Fibroblast of lung (primary cell): ENCODE measurements at regions not wholly inside any gene's neighbourhood (a gene's known extent, or its start where the extent isn't known, plus 50 kb on each side); places are given as distances from the start of the nearest gene placed in this dataset.

Source experiments
- DNase-seq, 2 donors: peaks; one replicate each; pipeline versions ENCODE4 v3.0.0 to v3.0.0-alpha.2; 2010; ENCODE audit warnings: low read depth in 2 of 2
- H2AFZ ChIP-seq: 2 replicates; pipeline ENCODE4 v1.5.1; 2012; ENCODE audit warnings: low read length, control low read depth, inconsistent platforms
- H3K27ac ChIP-seq: 2 replicates; pipeline ENCODE4 v1.5.1; 2011; ENCODE audit warnings: low read length, control low read depth; ENCODE audit not compliant: insufficient read depth
- H3K27me3 ChIP-seq: 2 replicates; pipeline ENCODE4 v1.5.1; 2011; ENCODE audit warnings: mild to moderate bottlenecking, low read length; ENCODE audit not compliant: control insufficient read depth, insufficient read depth
- H3K36me3 ChIP-seq: 2 replicates; pipeline ENCODE4 v1.5.1; 2011; ENCODE audit warnings: low read length; ENCODE audit not compliant: control insufficient read depth, insufficient read depth
- H3K4me1 ChIP-seq: 2 replicates; pipeline ENCODE4 v1.5.1; 2011; ENCODE audit warnings: low read length; ENCODE audit not compliant: control insufficient read depth, insufficient read depth; ENCODE audit errors: extremely low read depth
- H3K4me2 ChIP-seq: 2 replicates; pipeline ENCODE4 v1.5.1; 2011; ENCODE audit warnings: low read length, control low read depth; ENCODE audit not compliant: insufficient read depth; ENCODE audit errors: extremely low read depth
- H3K4me3 ChIP-seq, 4 experiments: fragments of 200-600 bp in 1 of 4; sonication (generic) in 1 of 4; replicated peaks in 1 of 4; 2 replicates each; pipeline ENCODE4 v1.5.1; 2011 to 2016; ENCODE audit warnings: low read length in 4 of 4, low read depth in 3 of 4, mild to moderate bottlenecking in 3 of 4, control low read depth in 2 of 4, inconsistent platforms in 1 of 4, mixed read lengths in 1 of 4; ENCODE audit not compliant: insufficient read depth in 1 of 4; ENCODE audit errors: control extremely low read depth in 1 of 4
- H3K79me2 ChIP-seq: 2 replicates; pipeline ENCODE4 v1.5.1; 2012; ENCODE audit warnings: mild to moderate bottlenecking, low read length, inconsistent platforms; ENCODE audit not compliant: control insufficient read depth, insufficient read depth
- H3K9ac ChIP-seq: 2 replicates; pipeline ENCODE4 v1.5.1; 2011; ENCODE audit warnings: mild to moderate bottlenecking, low read length, control low read depth; ENCODE audit not compliant: insufficient read depth
- H3K9me3 ChIP-seq: 2 replicates; pipeline ENCODE4 v1.5.1; 2012; ENCODE audit warnings: low read depth, low read length; ENCODE audit not compliant: control insufficient read depth, insufficient read depth
- H4K20me1 ChIP-seq: 2 replicates; pipeline ENCODE4 v1.5.1; 2011; ENCODE audit warnings: low read length; ENCODE audit not compliant: control insufficient read depth, insufficient read depth; ENCODE audit errors: extremely low read depth
- CTCF ChIP-seq, 2 donors: IDR thresholded peaks in 1 of 2; conservative IDR thresholded peaks in 1 of 2; 1 replicate in 1 of 2; 2 replicates in 1 of 2; pipeline ENCODE4 v1.5.1; 2011 to 2012; ENCODE audit warnings: low read length in 2 of 2, control low read depth in 1 of 2, inconsistent platforms in 1 of 2, low read depth in 1 of 2, mild to moderate bottlenecking in 1 of 2
- EZH2 ChIP-seq: IDR thresholded peaks from 2 replicates; pipeline ENCODE4 v1.5.1; 2012; ENCODE audit warnings: low read length, control low read depth, mild to moderate bottlenecking; ENCODE audit errors: missing control alignments

GRCh38 chr4:134282680-134283079 lies 81.1 kb upstream of the PABPC4L start:
- Histone ChIP-seq H3K9ac (no peak overlapping the region), H3K36me3 (no peaks in the 10 kb centered on the region), H3K4me3 (no peak overlapping the region), H3K4me2 (no peak overlapping the region), H4K20me1 (no peaks in the 10 kb centered on the region), H3K27ac (no peak overlapping the region), H3K79me2 (no peaks in the 10 kb centered on the region), H3K27me3 (no peaks in the 10 kb centered on the region), H3K9me3 (no peaks in the 10 kb centered on the region), H3K4me1 (no peaks in the 10 kb centered on the region), H2AFZ (no peak overlapping the region)
- TF ChIP-seq EZH2 = no peak
- no peak for TF ChIP-seq CTCF (conservative IDR thresholded peaks at IDR 0.05 in 1 of 2, IDR thresholded peaks at IDR 0.05 in 1 of 2; ENCODE audit: low read depth in 1 of 2, low read length in 2 of 2)
- DNase-seq = no peak

GRCh38 chr4:134278675-134279074 lies 77.1 kb upstream of the PABPC4L start:
- H3K4me3 ChIP-seq = no peak overlapping the region
- no peaks in the 10 kb centered on the region for H4K20me1 ChIP-seq
- H3K27me3 ChIP-seq = no peaks in the 10 kb centered on the region
- peak in 1 of 2 donors; percentile 54 for DNase-seq
- no peak overlapping the region for H3K9ac ChIP-seq
- no peaks in the 10 kb centered on the region for H3K9me3 ChIP-seq
- H3K4me1 ChIP-seq = no peaks in the 10 kb centered on the region
- no peak overlapping the region for H3K4me2 ChIP-seq
- no peaks in the 10 kb centered on the region for H3K79me2 ChIP-seq
- no peak overlapping the region for H2AFZ ChIP-seq
- no peak overlapping the region for H3K27ac ChIP-seq
- no peaks in the 10 kb centered on the region for H3K36me3 ChIP-seq
- no peak for TF ChIP-seq CTCF (conservative IDR thresholded peaks at IDR 0.05 in 1 of 2, IDR thresholded peaks at IDR 0.05 in 1 of 2; ENCODE audit: low read depth in 1 of 2, low read length in 2 of 2)
- TF ChIP-seq EZH2 = no peak

GRCh38 chr4:134276476-134276875 lies 74.9 kb upstream of the PABPC4L start:
- no peaks in the 10 kb centered on the region for H3K79me2 ChIP-seq

More at GRCh38 chr4:134276476-134276875, 74.9 kb upstream of the PABPC4L start:
- Histone ChIP-seq H3K27me3 (no peaks in the 10 kb centered on the region), H3K9ac (no peak overlapping the region), H3K4me2 (no peak overlapping the region), H3K36me3 (no peaks in the 10 kb centered on the region), H3K4me1 (no peaks in the 10 kb centered on the region), H4K20me1 (no peaks in the 10 kb centered on the region), H3K4me3 (no peak overlapping the region), H2AFZ (no peak overlapping the region), H3K9me3 (no peaks in the 10 kb centered on the region), H3K27ac (no peak overlapping the region)
- TF ChIP-seq CTCF (conservative IDR thresholded peaks at IDR 0.05 in 1 of 2, IDR thresholded peaks at IDR 0.05 in 1 of 2; ENCODE audit: low read depth in 1 of 2, low read length in 2 of 2) (no peak), EZH2 (no peak)
- DNase-seq = no peak
